HepG2 (cell line): ENCODE measurements at regions not wholly inside any gene's neighbourhood (a gene's known extent, or its start where the extent isn't known, plus 50 kb on each side); places are given as distances from the start of the nearest gene placed in this dataset.

Experiments used
- ARHGAP35 ChIP-seq: sonication (generic); formaldehyde crosslinking; IDR thresholded peaks from 2 replicates; pipeline ENCODE4 v1.9.0; 2022; ENCODE audit warnings: mild to moderate bottlenecking, inconsistent platforms, moderate library complexity, missing genetic modification reagents, borderline replicate concordance
- ATF7-NPFF ChIP-seq: sonication (generic); formaldehyde crosslinking; IDR thresholded peaks from 2 replicates; pipeline ENCODE4 v1.8.1; 2023; ENCODE audit warnings: mild to moderate bottlenecking, low read depth, missing genetic modification reagents, moderate library complexity
- BRCA1 ChIP-seq: sonication (generic); formaldehyde crosslinking; IDR thresholded peaks from 2 replicates; pipeline ENCODE4 v1.4.0; 2020; ENCODE audit warnings: missing genetic modification reagents
- E2F1 ChIP-seq: sonication (generic); formaldehyde crosslinking; IDR thresholded peaks from 2 replicates; pipeline ENCODE4 v1.5.0; 2020; ENCODE audit warnings: missing genetic modification reagents
- FOXK1 ChIP-seq: sonication (generic); formaldehyde crosslinking; IDR thresholded peaks from 2 replicates; pipeline ENCODE4 v1.4.0; 2020; ENCODE audit warnings: low read depth, missing genetic modification reagents, borderline replicate concordance
- GATA4 ChIP-seq: sonication (generic); IDR thresholded peaks from 2 replicates; pipeline ENCODE4 v1.6.1; 2016; ENCODE audit warnings: antibody characterized with exemption, low read depth, borderline replicate concordance
- HCFC1 ChIP-seq: fragments of 150-350 bp; IDR thresholded peaks from 2 replicates; pipeline ENCODE4 v1.6.1; 2014; ENCODE audit warnings: low read depth, low read length
- MBNL3 ChIP-seq: fragments of 250-450 bp; sonication (Bioruptor Pico); conservative IDR thresholded peaks from 2 replicates; pipeline ENCODE4 v1.8.0; 2022; ENCODE audit warnings: mild to moderate bottlenecking, inconsistent platforms
- MEF2D ChIP-seq: sonication (generic); formaldehyde crosslinking; IDR thresholded peaks from 2 replicates; pipeline ENCODE4 v1.5.1; 2020; ENCODE audit warnings: mild to moderate bottlenecking, missing genetic modification reagents
- NFE2 ChIP-seq: sonication (generic); formaldehyde crosslinking; IDR thresholded peaks from 2 replicates; pipeline ENCODE4 v1.4.0; 2020; ENCODE audit warnings: missing genetic modification reagents
- REPIN1 ChIP-seq: sonication (generic); formaldehyde crosslinking; IDR thresholded peaks from 2 replicates; pipeline ENCODE4 v1.8.0; 2022; ENCODE audit warnings: missing genetic modification reagents, low read depth, mild to moderate bottlenecking, borderline replicate concordance
- SIN3A ChIP-seq: IDR thresholded peaks from 2 replicates; pipeline ENCODE4 v1.6.1; 2011; ENCODE audit warnings: low read depth, mild to moderate bottlenecking, control low read depth, low read length, borderline replicate concordance
- THYN1 ChIP-seq: sonication (generic); formaldehyde crosslinking; IDR thresholded peaks from 2 replicates; pipeline ENCODE4 v1.8.1; 2023; ENCODE audit warnings: low read depth, mild to moderate bottlenecking, moderate library complexity, missing genetic modification reagents, borderline replicate concordance
- TOPORS ChIP-seq: sonication (generic); formaldehyde crosslinking; IDR thresholded peaks from 2 replicates; pipeline ENCODE4 v1.8.0; 2023; ENCODE audit warnings: mild to moderate bottlenecking, missing genetic modification reagents
- XBP1 ChIP-seq: sonication (generic); formaldehyde crosslinking; IDR thresholded peaks from 2 replicates; pipeline ENCODE4 v1.5.0; 2020; ENCODE audit warnings: missing genetic modification reagents
- ZBTB7B ChIP-seq: sonication (generic); formaldehyde crosslinking; IDR thresholded peaks from 2 replicates; pipeline ENCODE4 v1.4.0; 2020; ENCODE audit warnings: missing genetic modification reagents
- ZNF343 ChIP-seq: sonication (generic); formaldehyde crosslinking; IDR thresholded peaks from 2 replicates; pipeline ENCODE4 v1.4.0; 2020; ENCODE audit warnings: mild to moderate bottlenecking, missing genetic modification reagents
- ZNF576 ChIP-seq: sonication (generic); formaldehyde crosslinking; IDR thresholded peaks from 2 replicates; pipeline ENCODE4 v1.4.0; 2020; ENCODE audit warnings: mild to moderate bottlenecking, missing genetic modification reagents
- ZNF839 ChIP-seq: sonication (generic); formaldehyde crosslinking; IDR thresholded peaks from 2 replicates; pipeline ENCODE4 v1.4.0; 2020; ENCODE audit warnings: missing genetic modification reagents, mild to moderate bottlenecking, borderline replicate concordance
- ZSCAN22 ChIP-seq: sonication (generic); formaldehyde crosslinking; IDR thresholded peaks from 2 replicates; pipeline ENCODE4 v1.4.0; 2020; ENCODE audit warnings: mild to moderate bottlenecking, missing genetic modification reagents
- TF ChIP-seq, protein P1 (sequence below): sonication (generic); formaldehyde crosslinking; IDR thresholded peaks from 2 replicates; pipeline ENCODE4 v1.5.0; 2020; ENCODE audit warnings: mild to moderate bottlenecking, missing genetic modification reagents, borderline replicate concordance

GRCh38 chr9:129458663-129459546 is 162.0 kb downstream of the C9orf50 start (continued):
- TF ChIP-seq ARHGAP35 (CRISPR knock-in tag) (no peak; the same call in 1 of the 2 replicates), MBNL3 (CRISPR knock-in tag) (no peak), ZNF343 (no peak), HCFC1 (no peak), BRCA1 (no peak), SIN3A (no peak; the same call in 1 of the 2 replicates), ZBTB7B (CRISPR knock-in tag) (no peak; the same call in 1 of the 2 replicates), ATF7-NPFF (CRISPR knock-in tag) (no peak), NFE2 (CRISPR knock-in tag) (no peak), XBP1 (CRISPR knock-in tag) (no peak), ZSCAN22 (CRISPR knock-in tag) (no peak), ZNF839 (CRISPR knock-in tag) (0 out of 2 replicates have a peak, but pooled peaks have one; percentile 0), TOPORS (CRISPR knock-in tag) (no peak), ZNF576 (CRISPR knock-in tag) (0 out of 2 replicates have a peak, but pooled peaks have one; percentile 27), GATA4 (no peak), REPIN1 (no peak), THYN1 (CRISPR knock-in tag) (no peak), MEF2D (no peak; the same call in 1 of the 2 replicates), FOXK1 (CRISPR knock-in tag) (no peak), E2F1 (no peak)
- TF ChIP-seq, protein P1, sequence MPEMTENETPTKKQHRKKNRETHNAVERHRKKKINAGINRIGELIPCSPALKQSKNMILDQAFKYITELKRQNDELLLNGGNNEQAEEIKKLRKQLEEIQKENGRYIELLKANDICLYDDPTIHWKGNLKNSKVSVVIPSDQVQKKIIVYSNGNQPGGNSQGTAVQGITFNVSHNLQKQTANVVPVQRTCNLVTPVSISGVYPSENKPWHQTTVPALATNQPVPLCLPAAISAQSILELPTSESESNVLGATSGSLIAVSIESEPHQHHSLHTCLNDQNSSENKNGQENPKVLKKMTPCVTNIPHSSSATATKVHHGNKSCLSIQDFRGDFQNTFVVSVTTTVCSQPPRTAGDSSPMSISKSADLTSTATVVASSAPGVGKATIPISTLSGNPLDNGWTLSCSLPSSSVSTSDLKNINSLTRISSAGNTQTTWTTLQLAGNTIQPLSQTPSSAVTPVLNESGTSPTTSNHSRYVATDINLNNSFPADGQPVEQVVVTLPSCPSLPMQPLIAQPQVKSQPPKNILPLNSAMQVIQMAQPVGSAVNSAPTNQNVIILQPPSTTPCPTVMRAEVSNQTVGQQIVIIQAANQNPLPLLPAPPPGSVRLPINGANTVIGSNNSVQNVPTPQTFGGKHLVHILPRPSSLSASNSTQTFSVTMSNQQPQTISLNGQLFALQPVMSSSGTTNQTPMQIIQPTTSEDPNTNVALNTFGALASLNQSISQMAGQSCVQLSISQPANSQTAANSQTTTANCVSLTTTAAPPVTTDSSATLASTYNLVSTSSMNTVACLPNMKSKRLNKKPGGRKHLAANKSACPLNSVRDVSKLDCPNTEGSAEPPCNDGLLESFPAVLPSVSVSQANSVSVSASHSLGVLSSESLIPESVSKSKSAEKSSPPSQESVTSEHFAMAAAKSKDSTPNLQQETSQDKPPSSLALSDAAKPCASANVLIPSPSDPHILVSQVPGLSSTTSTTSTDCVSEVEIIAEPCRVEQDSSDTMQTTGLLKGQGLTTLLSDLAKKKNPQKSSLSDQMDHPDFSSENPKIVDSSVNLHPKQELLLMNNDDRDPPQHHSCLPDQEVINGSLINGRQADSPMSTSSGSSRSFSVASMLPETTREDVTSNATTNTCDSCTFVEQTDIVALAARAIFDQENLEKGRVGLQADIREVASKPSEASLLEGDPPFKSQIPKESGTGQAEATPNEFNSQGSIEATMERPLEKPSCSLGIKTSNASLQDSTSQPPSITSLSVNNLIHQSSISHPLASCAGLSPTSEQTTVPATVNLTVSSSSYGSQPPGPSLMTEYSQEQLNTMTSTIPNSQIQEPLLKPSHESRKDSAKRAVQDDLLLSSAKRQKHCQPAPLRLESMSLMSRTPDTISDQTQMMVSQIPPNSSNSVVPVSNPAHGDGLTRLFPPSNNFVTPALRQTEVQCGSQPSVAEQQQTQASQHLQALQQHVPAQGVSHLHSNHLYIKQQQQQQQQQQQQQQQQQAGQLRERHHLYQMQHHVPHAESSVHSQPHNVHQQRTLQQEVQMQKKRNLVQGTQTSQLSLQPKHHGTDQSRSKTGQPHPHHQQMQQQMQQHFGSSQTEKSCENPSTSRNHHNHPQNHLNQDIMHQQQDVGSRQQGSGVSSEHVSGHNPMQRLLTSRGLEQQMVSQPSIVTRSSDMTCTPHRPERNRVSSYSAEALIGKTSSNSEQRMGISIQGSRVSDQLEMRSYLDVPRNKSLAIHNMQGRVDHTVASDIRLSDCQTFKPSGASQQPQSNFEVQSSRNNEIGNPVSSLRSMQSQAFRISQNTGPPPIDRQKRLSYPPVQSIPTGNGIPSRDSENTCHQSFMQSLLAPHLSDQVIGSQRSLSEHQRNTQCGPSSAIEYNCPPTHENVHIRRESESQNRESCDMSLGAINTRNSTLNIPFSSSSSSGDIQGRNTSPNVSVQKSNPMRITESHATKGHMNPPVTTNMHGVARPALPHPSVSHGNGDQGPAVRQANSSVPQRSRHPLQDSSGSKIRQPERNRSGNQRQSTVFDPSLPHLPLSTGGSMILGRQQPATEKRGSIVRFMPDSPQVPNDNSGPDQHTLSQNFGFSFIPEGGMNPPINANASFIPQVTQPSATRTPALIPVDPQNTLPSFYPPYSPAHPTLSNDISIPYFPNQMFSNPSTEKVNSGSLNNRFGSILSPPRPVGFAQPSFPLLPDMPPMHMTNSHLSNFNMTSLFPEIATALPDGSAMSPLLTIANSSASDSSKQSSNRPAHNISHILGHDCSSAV = no peak
